GM10248 (cell line): ENCODE measurements at regions not wholly inside any gene's neighbourhood (a gene's known extent, or its start where the extent isn't known, plus 50 kb on each side); places are given as distances from the start of the nearest gene placed in this dataset.

ENCODE experiments used
- CTCF ChIA-PET: fragments of 300-600 bp; sonication (Branson Sonifier 250); formaldehyde crosslinking; extraction: SDS; loops from one replicate; lab custom pipeline; 2021; ENCODE audit warnings: antibody characterized with exemption; lab: Yijun Ruan, JAX
- POLR2A ChIA-PET: fragments of 350-650 bp; sonication (Branson Sonifier 250); formaldehyde crosslinking; extraction: SDS; loops from one replicate; lab custom pipeline; 2020; ENCODE audit warnings: antibody characterized with exemption; lab: Yijun Ruan, JAX
- DNase-seq: peaks from one replicate; pipeline ENCODE4 v3.0.0; 2012; ENCODE audit errors: extremely low spot score
- TF ChIP-seq, protein P1 (sequence below): IDR thresholded peaks from 2 replicates; pipeline ENCODE4 v1.5.1; 2012; ENCODE audit warnings: mild to moderate bottlenecking, low read depth; ENCODE audit errors: extremely low read depth, missing control alignments, control extremely low read depth

- ChIA-PET POLR2A (no interaction called here), CTCF (interaction anchor here (7.0 kb wide), 1 partner anchor 17 kb away, joined by 38 read pairs; no protein-coding TSS in a partner anchor)
- no peak for DNase-seq
- TF ChIP-seq, protein P1, sequence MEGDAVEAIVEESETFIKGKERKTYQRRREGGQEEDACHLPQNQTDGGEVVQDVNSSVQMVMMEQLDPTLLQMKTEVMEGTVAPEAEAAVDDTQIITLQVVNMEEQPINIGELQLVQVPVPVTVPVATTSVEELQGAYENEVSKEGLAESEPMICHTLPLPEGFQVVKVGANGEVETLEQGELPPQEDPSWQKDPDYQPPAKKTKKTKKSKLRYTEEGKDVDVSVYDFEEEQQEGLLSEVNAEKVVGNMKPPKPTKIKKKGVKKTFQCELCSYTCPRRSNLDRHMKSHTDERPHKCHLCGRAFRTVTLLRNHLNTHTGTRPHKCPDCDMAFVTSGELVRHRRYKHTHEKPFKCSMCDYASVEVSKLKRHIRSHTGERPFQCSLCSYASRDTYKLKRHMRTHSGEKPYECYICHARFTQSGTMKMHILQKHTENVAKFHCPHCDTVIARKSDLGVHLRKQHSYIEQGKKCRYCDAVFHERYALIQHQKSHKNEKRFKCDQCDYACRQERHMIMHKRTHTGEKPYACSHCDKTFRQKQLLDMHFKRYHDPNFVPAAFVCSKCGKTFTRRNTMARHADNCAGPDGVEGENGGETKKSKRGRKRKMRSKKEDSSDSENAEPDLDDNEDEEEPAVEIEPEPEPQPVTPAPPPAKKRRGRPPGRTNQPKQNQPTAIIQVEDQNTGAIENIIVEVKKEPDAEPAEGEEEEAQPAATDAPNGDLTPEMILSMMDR: no peak
These were observed 332.8 kb downstream of the CYP26B1 start for GRCh38 chr2:71814885-71815284.

GRCh38 chr2:71813807-71814470, 333.7 kb downstream of the CYP26B1 start:
- TF ChIP-seq, protein P1: no peak
- ChIA-PET CTCF (interaction anchor here (7.0 kb wide), 1 partner anchor 16 kb away, joined by 38 read pairs; no protein-coding TSS in a partner anchor), POLR2A (no interaction called here)
- DNase-seq: no peak

GRCh38 chr2:71813315-71813714, 334.3 kb downstream of the CYP26B1 start:
- DNase-seq: no peak
- ChIA-PET POLR2A (no interaction called here), CTCF (interaction anchor here (7.0 kb wide), 1 partner anchor 15 kb away, joined by 38 read pairs; no protein-coding TSS in a partner anchor)
- TF ChIP-seq, protein P1: no peak

GRCh38 chr2:71812736-71813135, 334.9 kb downstream of the CYP26B1 start:
- ChIA-PET POLR2A (no interaction called here), CTCF (interaction anchor here (7.0 kb wide), 1 partner anchor 15 kb away, joined by 38 read pairs; no protein-coding TSS in a partner anchor)
- no peak for DNase-seq
- TF ChIP-seq, protein P1: no peak

- no peak for DNase-seq
- TF ChIP-seq, protein P1: no peak
- CTCF ChIA-PET: interaction anchor here (0.9 to 7.0 kb wide), 4 partner anchors 8 to 14 kb away, joined by 3 to 38 read pairs (median 4); no protein-coding TSS in a partner anchor
- POLR2A ChIA-PET: no interaction called here
These were observed 335.9 kb downstream of the CYP26B1 start for GRCh38 chr2:71811726-71812125.

- ChIA-PET CTCF (interaction anchor here (0.9 to 7.0 kb wide), 4 partner anchors 8 to 13 kb away, joined by 3 to 38 read pairs (median 4); no protein-coding TSS in a partner anchor), POLR2A (interaction anchor here (0.5 kb wide), 1 partner anchor 146 kb away, joined by 4 read pairs; no protein-coding TSS in a partner anchor)
- TF ChIP-seq, protein P1: no peak
- no peak for DNase-seq
These were observed 336.5 kb downstream of the CYP26B1 start for GRCh38 chr2:71811157-71811556.
